Tibial nerve (tissue), 3 donors: ENCODE measurements at regions not wholly inside any gene's neighbourhood (a gene's known extent, or its start where the extent isn't known, plus 50 kb on each side); places are given as distances from the start of the nearest gene placed in this dataset.

ENCODE experiments used
- CTCF ChIP-seq, 5 experiments: fragments of 200-600 bp in 3 of 5; fragments of 450-650 bp in 2 of 5; sonication (generic) in 3 of 5; IDR thresholded peaks; one replicate each; pipeline ENCODE4 v1.5.1; 2016 to 2019; ENCODE audit warnings: antibody characterized with exemption in 5 of 5, mild to moderate bottlenecking in 3 of 5, moderate library complexity in 2 of 5
- POLR2A ChIP-seq, 2 donors: fragments of 450-650 bp; IDR thresholded peaks; one replicate each; pipeline ENCODE4 v1.6.1; 2017; ENCODE audit warnings: antibody characterized with exemption in 2 of 2, mild to moderate bottlenecking in 2 of 2, moderate library complexity in 2 of 2

DNA sequence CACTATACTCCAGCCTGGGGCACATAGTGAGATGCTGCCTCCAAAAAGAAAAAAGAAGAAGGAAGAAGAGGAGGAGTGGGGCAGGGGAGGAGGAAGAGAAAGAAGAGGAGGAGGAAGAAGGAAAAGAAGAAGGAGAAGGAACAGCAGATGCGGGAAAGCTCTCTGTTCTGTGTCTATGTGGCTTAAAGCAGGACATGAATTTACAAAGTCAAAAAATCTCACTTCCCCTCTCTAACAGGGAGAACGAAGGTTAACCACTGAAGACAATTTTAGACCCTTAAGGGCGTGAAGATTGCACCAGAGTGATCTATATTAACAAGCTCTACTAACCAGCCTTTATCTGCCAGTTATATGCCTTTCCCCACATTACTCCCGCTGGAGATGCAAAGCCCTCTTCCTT lies 258.9 kb downstream of the METTL4 start:
- no peak for TF ChIP-seq POLR2A (IDR thresholded peaks at IDR 0.05)
- TF ChIP-seq CTCF (IDR thresholded peaks at IDR 0.05): no peak
